NCI-H2227 treated with DMSO at 0.1 percent for 48 hours (cell line): ENCODE measurements at regions not wholly inside any gene's neighbourhood (a gene's known extent, or its start where the extent isn't known, plus 50 kb on each side); places are given as distances from the start of the nearest gene placed in this dataset.
"Not testable (repeated sequence)": the region's sequence is repeated elsewhere in the genome, so short reads cannot be mapped to it uniquely, and the experiment has no call there.

Source experiments
- DNase-seq: peaks from one replicate; lab custom pipeline; 2025; lab: John Stamatoyannopoulos, UW

DNA sequence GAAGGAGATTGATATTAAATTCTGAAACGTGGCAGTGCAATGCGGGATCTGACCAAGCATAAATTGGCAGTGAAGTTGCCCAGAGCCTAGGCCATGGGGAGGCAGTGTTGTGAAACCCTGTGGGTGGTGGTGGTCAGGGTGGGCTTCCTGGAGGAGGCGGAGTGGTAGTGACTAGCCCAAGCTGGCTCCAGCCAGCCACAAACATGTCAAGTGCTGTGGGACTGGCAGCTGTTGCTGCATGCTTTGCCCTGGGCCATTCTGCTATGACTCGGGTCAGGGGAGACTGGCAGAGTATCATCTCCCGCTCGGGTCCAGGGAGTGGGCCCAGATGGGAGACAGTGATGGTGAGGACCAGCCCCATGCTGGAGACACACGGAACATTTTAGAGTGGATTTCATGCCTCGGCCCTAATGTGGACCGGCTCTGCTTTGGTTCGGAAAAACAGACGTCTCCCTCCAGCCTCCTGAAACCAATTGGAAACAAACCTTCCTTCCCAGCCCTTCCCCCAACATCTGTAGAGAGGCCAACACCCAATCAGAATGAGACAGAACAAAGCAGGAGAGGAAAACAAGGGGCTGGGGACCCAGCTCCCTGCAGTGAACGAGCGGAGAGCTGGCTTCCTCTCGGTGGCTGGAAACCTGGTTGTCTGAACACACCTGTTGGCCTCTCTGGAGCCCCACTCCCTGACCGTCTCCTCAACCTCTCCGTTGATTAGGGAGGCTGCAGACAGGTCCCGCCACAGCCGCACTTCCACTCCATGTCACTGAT is 58.2 kb downstream of the TMEM270 start:
- DNase-seq, result no peak

DNA sequence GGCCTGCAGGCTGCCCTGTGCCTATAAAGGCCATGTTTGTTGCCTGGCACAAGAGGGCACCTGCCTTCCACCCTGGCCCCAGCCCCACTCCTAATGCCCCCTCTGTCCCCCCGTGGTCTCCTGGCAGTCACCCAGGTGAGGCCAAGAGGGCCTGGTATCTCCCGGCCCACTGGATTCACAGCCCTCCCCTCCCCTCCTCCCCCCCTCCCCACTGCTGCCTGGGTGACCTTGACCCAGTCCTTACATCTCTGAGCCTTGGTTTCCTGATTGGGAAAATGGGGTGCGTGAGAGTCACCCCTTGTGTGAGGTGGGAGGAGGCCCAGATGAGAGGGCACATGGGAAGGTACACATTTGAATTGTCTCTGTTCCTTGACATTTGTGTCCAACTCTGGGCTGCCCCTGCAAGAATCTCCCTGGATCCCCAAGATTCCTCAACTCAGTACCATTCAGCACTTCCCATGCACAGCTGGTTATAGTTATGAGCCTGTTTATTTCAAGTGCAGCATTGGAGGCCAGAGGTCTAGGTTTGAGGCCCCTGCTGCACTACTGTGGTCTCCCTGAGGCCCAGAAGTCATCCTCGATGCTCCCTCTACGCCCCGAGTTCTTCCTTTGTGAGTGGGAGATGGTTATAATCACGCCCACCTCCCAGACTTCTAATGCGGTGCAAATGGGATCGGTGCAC is 58.9 kb downstream of the TMEM270 start:
- DNase-seq, result no peak

DNA sequence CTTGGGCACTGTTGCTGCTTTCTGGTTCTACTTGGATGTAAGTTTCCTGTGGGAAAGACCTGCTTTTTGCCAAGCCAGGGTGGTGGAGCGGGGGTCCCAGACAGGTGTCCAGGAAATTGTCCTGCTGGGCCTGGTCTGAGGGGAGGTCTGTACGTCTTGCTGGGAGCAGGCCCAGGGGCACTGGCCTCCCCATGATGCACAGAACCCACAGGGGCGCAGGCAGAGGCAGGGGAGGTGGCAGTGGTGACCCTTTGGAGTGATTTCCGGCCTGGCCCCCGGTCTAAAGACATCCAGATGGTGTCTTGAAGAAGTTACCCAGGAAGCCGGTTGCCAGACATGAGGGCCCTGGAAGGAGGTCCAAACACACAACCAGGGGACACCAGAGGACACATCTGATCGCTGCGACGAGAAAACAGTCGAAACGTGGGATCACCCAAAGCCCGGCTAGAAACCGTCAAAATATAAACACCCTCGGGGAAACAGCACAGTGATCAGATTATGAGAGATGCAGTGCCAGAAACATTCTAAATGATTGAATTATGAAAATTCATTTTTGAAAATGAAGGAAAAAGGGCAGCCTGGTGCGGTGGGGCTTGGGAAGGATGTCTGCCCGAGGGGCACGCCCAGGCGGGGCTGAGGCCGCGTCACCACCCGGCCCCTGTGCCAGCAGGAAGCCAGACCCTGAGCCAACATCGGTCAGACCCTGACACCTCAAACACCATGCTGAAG is 59.6 kb downstream of the TMEM270 start:
- no peak for DNase-seq

GRCh38 chr7:73921623-73922528 is 60.9 kb downstream of the TMEM270 start:
- DNase-seq, result no peak

DNA sequence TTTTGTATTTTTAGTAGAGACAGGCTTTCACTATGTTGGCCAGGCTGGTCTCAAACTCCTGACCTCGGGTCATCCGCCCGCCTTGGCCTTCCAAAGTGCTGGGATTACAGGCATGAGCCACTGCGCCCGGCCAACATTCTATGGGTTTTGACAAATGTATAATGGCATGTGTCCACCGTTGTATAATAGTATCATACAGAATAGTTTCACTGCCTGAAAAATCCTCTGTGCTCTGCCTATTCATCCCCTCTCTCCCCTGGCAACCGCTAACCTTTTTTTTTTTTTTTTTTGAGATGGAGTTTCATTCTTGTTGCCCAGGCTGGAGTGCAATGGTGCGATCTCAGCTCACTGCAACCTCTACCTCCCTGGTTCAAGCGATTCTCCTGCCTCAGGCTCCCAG is 67.7 kb downstream of the TMEM270 start:
- DNase-seq, result not testable (repeated sequence)

GRCh38 chr7:73931502-73931901 is 70.5 kb downstream of the TMEM270 start:
- no peak for DNase-seq

- no peak for DNase-seq
Observed at GRCh38 chr7:73932364-73932763, 71.4 kb downstream of the TMEM270 start.

DNA sequence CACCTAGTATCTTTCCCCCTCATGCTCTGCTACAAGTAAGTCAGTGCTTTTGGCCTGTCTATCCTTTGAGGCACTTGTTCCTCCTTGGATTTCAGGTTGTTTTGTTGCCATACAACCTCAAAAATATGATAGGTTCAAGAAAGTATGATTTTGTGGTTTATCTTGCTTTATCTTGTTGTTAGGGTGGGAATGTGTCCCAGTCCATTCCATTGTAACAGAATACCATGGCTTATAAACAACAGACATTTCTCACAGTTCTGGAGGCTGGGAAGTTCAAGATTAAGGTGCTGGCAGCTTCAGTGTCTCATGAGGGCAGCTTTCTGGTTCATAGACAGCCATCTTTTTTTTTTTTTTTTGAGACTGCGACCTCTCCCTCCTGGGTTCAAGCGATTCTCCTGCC is 72.1 kb downstream of the TMEM270 start:
- DNase-seq, result no peak

GRCh38 chr7:73936967-73937366 is 76.0 kb downstream of the TMEM270 start:
- no peak for DNase-seq

GRCh38 chr7:73937650-73938049 is 76.7 kb downstream of the TMEM270 start:
- not testable (repeated sequence) for DNase-seq

GRCh38 chr7:73939528-73939927 is 78.6 kb downstream of the TMEM270 start:
- no peak for DNase-seq

GRCh38 chr7:73940701-73941238 is 79.8 kb downstream of the TMEM270 start:
- DNase-seq, result no peak

DNA sequence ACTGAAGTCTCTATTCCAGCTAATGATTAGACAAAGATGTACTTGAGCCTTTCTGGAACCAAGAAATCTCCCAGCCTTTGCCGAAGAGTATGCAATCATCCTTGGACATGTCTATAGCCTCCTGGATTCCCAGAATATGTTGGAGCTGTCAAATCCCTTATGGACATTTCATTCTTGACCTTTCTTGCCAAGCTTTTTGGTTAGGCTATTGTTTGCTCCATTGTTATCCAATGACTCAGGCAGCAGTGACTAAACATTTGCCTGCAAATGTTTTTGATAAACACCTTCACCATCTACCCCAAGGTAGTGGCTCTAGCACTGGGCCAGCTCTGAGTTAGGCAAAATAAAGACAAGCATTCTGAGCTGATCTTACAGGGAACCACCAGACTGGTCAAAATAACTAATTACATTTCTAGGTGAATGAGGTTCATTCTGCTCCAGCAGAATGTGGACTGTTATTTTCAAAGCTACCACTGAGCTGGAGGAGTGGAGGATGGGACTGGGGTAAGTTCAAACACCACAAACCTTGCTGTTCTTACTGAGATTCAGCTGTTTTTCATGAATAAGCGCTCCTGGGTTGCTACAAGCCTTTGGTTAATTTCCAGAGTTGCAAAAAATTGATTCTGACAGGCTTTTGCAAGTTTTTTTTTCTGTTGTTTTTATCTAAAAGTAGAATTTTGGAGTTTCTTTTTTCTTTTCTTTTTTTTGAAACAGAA is 81.0 kb downstream of the TMEM270 start:
- DNase-seq, result no peak

DNA sequence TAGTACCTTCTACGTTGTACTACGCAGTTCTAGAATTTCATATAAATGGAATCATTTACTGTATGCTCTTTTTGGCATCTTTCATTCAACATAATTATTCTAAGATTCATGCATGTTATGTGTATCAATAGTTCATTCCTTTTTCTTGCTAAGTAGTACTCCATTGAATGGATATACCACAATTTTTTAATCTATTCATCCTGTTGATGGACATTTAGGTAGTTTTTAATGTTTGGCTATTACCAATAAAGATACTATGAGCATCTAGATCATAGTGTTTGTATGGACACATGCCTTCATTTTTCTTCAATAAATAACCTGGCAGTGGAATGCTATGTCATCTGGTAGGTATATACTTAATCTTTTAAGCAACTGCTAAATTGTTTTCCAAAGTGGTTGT is 83.0 kb upstream of the ELN start:
- DNase-seq, result no peak

DNA sequence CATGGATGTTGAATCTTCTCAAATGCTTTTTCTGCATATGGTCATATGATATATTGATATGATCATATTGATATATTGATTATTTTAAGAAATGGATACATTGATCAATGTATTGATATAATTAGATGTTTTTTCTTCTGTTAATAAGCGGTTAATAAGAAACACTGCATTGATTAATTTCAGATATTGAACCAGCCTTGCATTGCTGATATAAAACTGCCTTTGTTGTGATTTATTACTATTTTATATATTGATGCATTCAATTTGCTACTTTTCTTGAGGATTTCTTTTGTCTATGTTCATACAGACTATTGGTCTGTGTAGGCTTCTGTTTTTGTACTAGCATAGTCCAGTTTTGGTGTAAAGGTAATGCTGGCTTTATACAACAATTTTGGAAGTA is 79.7 kb upstream of the ELN start:
- no peak for DNase-seq

DNA sequence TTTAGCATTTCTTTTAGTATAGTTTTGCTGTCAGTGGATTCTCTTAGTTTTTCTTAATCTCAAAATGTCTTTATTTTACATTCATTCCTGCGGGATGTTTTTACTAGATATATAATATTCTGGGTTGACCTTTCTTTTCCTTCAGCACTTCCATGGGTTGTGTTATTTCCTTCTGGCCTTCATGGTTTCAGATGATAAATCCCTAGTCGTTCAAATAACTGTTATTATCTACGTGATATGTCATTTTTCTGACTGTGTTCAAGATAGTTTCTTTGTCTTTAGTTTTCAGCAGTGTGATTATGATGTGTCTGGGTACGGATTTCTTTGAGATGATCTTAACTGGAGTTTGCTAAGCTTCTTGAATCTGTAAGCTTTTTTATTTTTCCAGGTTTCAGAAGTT is 75.7 kb upstream of the ELN start:
- DNase-seq, result peak; percentile 26

GRCh38 chr7:73954181-73954580 is 73.8 kb upstream of the ELN start:
- no peak for DNase-seq

- DNase-seq, result no peak
Observed at GRCh38 chr7:73954861-73955260, 73.1 kb upstream of the ELN start.

GRCh38 chr7:73960548-73960947 is 67.4 kb upstream of the ELN start:
- DNase-seq, result no peak

DNA sequence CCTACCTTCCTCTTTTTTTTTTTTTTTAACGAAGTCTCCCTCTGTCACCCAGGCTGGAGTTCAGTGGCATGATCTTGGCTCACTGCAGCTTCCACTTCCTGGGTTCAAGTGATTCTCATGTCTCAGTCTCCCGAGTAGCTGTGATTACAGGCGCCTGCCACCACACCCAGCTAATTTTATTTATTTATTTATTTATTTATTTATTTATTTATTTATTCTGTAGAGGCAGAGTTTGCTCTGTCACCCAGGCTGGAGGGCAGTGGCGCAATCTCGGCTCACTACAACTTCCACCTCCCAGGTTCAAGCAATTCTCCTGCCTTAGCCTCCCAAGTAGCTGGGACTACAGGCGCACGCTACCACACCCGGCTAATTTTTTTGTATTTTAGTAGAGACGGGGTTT is 66.0 kb upstream of the ELN start:
- DNase-seq, result not testable (repeated sequence)

- no peak for DNase-seq
Observed at GRCh38 chr7:73963252-73963822, 64.6 kb upstream of the ELN start.
